ENCODE measurements at regions not wholly inside any gene's neighbourhood (a gene's known extent, or its start where the extent isn't known, plus 50 kb on each side); places are given as distances from the start of the nearest gene placed in this dataset.

DNA sequence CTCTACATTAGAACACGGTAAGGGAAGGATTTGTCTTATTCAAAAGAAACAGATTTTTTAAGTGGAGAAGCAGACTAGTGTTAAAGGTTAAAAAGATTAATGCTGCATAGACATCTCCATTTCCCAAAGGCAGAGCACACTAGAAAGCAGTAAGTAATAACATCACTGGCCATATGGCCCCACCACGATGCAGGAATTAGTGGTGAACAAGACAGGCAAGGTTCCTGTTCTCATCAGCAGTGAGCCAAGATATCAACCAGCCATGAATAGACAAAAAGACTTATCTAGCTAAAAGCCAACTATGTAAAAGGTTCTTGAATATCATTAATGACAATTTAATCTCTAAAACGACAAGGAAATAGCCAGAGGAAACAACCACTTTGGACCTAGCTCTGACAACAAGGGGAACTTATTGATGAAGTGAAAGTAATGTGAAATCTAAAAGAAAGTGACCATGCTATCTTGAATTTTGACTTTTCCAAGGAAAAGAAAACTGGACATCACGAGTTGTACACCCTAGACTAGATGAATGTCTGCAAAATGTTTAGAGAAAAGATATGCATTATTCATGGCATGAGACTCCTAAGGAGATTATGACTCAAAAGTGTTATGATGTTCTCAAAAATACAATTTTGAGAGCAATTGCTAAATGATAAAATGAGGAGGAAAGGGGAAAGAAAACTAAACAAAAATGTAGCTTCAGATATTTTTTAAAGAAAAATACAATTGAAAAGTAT lies 157.9 kb upstream of the STXBP5 start:
- no peak for DNase-seq

DNA sequence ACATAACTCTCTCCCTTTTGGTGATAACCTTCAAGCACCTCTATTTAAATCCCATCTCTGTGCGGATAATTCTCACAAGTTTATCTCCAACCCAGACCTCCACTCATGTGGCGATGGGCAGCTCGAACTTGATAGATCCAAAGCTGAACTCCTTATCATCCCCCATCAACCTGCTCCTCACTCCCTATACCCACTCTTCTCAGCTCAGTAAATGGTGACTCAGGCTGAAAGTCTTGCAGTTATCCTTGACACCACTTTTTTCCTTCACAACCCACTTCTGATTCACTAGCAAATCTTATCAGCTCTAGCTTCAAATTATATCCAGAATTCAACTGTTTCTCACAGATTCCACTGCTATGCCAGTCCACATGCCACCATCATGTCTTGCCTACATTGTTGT lies 155.3 kb upstream of the STXBP5 start:
- DNase-seq, result no peak

DNA sequence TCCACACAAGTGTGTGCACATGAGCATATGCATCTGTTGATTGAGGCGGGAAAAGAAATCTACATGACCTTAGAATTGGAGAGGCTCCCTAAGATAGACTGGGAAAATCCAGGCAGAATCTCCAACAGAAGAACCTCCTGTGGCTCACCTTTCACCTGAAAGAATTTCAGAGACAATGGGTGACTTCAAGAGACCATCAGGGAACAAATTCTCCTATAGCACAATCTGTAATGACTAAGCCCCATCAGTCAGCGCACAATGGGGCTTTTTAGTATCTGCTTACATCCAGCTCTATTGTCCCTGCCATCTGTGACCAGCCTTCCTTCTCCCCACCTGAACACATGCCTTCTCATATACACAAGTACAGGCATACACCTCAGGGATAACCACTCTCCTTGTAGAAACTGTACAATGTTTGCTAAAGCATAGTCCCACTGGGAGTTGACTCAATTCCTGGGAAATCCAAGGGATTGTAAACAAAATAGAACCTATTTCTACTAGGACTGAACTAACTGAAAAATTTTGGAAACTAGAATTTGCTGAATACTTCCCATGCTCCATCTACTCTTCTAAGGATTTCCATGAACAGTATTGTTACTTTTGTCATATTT lies 150.8 kb upstream of the STXBP5 start:
- peak; percentile 68 for DNase-seq

- peak; percentile 92 for DNase-seq
Observed at GRCh38 chr6:147054158-147054557, 150.1 kb upstream of the STXBP5 start.

DNA sequence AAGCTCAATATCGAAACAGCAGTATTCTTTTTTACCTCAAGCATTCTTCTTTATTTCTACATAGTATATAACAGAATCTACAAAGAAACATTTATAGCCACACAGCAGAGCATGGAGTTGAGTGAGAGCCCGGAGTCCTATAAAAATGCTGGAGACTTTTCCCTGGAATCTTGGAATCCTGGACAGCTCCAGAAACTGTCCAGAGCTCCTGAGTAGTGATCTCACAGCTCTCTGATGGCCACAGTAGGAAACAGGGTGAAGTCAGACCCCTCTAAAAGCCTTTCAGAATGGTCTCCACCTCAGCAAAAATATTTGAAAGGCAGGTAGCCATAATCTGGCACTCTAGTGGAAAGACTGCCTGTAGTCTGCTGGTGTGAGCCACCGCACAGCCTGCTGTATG lies 149.3 kb upstream of the STXBP5 start:
- DNase-seq, result no peak

DNA sequence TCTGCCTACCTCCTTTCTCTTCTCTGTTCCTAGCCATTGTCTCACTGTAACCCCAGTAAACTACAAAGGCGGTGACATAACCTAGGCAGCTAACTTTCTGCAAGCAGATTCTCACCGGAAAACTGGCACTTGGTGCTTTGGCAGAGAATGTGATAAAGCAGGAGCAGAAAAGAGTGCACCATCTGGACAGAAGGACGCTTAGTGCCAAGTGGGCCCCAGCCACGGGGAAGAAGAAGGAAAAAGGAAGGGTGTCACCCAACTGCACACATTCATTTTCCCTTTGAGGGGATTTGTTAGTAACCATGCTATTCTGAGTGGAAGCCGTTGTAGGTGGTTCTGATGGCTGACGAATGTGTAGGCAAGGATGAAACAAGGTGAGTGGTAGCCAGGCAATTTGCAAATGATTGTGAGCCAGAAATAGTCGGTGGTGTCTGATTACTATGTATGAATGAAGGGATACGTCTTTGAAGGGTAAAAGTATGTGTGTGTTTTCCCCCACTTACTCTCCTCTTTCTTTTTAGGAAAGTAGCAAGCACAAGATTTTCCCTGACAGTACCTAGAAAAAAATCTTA lies 148.3 kb upstream of the STXBP5 start:
- DNase-seq, result peak; percentile 53

DNA sequence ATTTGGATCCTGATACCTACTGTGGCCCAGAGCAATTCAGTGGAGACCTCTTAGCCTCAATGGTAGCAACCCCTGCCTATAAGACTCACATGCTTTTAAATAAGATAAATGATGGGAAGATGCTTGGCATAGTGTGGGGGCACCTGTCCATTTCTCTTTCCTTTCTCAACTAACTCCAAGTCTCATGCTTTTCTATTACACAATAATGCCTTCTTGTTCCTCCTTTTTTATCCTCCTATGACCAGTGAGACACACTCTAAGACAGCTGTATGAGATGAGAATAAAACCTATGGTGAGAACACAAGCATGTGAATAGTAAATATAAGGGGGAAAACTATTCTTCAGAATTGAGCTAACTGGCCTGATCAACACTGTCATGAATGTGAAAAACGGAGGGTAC lies 147.0 kb upstream of the STXBP5 start:
- no peak for DNase-seq

GRCh38 chr6:147057705-147058342 lies 146.4 kb upstream of the STXBP5 start:
- DNase-seq, result no peak

GRCh38 chr6:147058786-147059385 lies 145.3 kb upstream of the STXBP5 start:
- no peak for DNase-seq

- DNase-seq, result no peak
Observed at GRCh38 chr6:147060636-147061035, 143.6 kb upstream of the STXBP5 start.

DNA sequence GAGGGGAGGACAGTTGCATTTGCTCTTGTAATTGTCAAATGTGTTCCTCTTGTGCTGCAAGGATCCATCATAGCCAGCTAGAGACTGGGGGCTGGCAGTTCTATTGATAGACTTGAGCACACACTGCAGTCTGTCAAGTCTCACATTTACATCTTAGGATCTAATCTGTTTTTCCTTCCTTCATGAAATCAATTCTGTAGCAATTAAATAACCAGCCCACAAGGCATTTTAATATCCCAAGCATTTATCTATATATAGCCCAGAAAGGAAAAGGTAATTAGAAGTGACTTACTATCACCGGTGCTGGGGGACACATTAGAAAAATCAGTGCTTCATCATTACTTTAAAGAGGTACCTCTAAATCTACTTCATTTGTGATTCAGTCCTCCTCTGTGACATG lies 143.0 kb upstream of the STXBP5 start:
- no peak for DNase-seq

- DNase-seq, result no peak
Observed at GRCh38 chr6:147063469-147064031, 140.7 kb upstream of the STXBP5 start.

- no peak for DNase-seq
Observed at GRCh38 chr6:147065786-147066185, 138.4 kb upstream of the STXBP5 start.

GRCh38 chr6:147067184-147067583 lies 137.0 kb upstream of the STXBP5 start:
- no peak for DNase-seq

DNA sequence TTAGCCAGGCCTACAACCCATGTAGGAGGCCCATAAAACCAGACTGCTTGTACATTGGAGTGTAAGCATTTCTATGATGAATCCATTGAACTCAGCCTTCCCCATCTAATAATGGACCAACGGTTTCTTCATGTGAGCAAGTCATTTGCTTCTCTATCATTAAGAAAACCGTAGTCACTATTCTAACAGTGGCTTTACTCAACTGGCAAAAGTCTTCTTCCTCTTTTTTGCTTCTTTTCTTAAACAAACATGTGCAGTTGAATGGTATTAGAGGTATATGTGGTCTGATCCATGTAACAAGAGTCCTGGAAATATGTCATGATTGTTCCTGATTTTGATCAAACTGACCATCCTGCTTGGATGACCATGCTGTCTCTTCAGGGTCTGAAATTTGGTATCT lies 132.4 kb upstream of the STXBP5 start:
- DNase-seq, result no peak

GRCh38 chr6:147075381-147075780 lies 128.8 kb upstream of the STXBP5 start:
- DNase-seq, result no peak

- no peak for DNase-seq
Observed at GRCh38 chr6:147077251-147077650, 127.0 kb upstream of the STXBP5 start.

- DNase-seq, result no peak
Observed at GRCh38 chr6:147078106-147078505, 126.1 kb upstream of the STXBP5 start.

- no peak for DNase-seq
Observed at GRCh38 chr6:147078602-147079001, 125.6 kb upstream of the STXBP5 start.

DNA sequence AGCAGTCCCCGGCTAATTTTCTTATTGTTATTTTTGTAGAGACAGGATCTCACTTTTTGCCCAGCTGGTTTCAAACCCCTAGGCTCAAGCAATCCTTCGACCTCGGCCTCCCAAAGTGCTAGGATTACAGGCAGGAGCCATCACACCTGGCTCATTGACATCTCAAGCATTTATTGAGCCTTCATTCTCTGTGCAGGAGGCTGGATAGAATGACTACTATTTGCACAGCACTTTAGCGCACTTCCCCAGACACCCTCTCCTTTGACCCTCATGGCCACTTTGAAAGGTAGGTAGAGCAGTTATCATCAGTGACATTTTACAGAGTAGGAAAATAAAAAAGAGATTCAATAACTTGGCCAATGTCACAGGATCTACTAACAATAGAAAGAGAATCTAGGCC lies 124.0 kb upstream of the STXBP5 start:
- no peak for DNase-seq

- no peak for DNase-seq
Observed at GRCh38 chr6:147081076-147081609, 123.1 kb upstream of the STXBP5 start.

DNA sequence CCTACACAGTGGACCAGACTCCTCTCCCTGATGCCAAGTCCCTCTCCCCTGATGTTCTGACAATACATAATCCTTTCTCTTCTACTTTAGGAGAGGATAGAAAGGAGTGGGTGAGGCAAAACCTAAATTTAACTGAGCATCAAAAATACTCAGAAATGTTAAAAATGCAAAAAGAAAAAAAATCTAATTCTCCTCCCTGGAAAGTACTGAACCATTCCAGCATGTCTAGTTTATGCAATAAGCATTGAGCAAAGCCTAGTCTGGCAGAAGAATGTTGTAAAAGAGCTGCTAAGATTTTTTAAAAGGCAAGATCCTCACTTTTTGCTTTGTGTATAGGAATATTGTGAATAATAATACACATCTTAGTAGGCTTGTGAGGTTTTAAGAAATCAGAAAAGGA lies 116.6 kb upstream of the STXBP5 start:
- DNase-seq, result no peak

- DNase-seq, result no peak
Observed at GRCh38 chr6:147088861-147089260, 115.4 kb upstream of the STXBP5 start.

All from NCI-H524 treated with DMSO at 0.1 percent for 48 hours (cell line).